Suppressor macrophage treated with lipopolysaccharide for 1 hour (primary cell): ENCODE measurements at regions not wholly inside any gene's neighbourhood (a gene's known extent, or its start where the extent isn't known, plus 50 kb on each side); places are given as distances from the start of the nearest gene placed in this dataset.
"Not testable (repeated sequence)": the region's sequence is repeated elsewhere in the genome, so short reads cannot be mapped to it uniquely, and the experiment has no call there.

Source experiments
- DNase-seq, 3 donors: peaks; one replicate each; pipeline ENCODE4 v3.0.0-alpha.2; 2020 to 2022

DNA sequence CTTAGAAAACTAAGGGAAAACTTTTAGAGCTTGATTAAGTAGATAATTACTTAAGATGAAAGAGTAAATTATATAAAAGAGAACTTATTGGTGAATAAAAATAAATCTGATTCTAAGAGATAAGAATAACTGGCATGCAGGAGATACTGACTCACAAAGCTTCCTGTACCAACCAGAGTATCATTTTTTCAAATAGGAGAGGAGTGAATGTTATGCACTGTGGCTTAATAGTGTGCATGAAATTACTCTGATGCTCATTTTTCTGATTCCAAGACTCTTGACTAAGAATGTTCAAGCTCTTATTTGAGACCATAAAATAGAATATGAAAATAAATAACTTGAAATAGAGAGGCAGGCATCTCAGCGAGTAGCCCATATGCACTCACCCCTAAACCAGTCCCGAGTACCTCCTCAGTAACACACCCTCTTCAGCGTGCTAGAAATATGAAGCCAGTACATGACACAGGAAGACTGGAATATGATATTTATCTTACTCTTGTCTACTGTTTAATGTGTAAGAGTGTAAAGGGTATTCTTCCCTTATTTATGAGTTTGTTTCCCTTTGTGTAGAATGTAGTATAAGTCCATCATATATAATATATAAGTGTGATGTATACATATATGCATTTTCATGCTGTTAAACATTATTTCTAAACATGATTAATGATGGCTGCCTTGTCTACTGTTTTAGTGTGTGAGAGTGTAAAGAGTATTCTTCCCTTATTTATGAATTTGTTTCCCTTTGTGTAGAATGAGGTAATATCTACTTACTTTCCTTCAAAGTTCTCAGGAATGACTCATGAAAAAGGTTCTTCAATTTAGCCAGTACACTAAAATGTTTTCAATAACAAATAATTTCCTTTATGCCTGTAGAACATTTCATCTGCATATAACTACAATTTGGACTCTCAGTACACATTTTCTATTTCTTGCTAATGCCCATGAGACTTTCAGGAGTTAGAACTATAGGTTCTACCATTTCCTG lies 99.2 kb upstream of the PALMD start:
- no peak for DNase-seq

DNA sequence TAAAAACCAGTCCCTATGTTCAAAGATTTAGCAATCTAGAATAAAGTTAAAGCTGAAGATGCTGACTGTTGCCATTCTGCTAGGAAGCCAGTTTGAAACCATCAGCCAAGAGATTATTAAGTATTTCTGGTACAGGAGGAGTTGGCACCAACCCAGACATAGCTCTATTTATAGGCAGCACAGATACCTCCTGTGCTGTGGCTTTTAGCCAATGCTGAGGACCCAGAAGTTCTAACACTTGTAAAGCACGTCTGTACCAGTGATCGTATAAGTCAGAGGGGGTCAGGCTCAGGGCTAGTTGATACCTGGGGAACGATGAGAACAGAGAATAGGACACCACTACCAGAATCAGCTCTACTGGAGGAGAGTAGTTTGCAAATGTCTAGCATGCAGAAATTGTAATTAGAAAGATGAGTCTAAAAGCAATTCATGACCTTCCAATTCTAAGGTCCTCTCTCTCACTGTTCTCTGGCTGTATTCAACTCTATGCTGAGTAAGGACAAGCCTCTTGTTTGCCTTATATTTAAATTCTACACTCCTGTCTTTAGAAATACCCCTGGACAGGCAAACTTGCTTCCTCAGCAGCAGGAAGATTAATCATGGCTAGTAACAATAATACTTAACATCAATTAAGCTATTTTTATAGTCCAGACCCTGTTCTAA lies 96.8 kb upstream of the PALMD start:
- DNase-seq, result no peak

DNA sequence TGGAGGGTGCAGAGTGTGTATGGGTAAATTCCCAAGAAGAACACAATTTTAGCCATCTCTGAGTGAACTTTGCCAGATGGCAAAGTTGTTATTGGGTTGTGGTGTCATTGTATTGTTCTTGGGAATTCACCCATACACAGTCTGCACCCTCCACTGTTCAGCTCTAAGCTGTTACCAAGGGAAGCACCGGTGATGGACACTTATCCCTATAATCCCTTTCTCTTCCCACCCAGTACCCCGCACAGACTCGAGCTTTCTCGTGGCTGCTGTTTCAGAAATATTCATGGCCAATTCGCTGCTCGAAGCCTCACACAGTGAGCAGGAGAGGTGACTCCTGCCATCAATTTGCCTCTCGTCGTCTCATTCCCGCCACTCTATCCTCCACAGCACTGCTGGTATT lies 95.7 kb upstream of the PALMD start:
- DNase-seq, result no peak

DNA sequence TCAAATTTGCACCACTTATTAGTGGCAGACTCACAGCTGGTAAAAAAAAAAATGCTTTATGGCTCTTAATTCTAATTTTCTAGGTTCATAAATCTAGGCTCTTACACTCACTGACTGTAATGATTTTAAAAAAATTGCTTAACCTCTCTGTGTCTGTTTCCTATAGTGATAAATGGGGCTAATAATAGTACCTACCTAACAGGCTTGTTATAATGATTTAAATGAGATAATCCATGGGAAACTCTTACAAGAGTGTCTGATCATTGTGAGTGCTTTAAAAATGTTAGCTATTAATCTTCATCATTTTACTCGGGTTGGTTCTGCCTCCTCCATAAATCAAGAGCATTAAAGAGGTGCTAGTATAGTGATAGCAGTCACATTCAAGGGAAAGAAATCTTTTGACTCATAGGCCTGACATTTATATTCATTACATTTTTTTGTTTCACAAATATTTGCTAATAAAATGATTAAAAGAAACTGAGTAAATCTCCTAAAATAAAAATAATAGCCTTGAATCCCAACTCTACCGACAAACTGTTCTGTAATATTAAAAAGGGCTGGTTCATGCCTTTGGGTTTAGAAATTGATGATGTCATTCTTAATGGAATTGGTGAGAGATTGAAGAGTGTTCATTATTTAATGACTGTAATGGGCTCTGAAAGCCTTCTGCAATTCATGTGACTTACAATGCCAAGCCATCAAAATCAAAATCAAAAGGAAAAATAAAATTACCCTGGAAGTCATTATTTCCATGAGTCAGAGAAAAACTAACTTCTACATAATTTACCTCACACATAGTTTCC lies 93.9 kb upstream of the PALMD start:
- no peak for DNase-seq

DNA sequence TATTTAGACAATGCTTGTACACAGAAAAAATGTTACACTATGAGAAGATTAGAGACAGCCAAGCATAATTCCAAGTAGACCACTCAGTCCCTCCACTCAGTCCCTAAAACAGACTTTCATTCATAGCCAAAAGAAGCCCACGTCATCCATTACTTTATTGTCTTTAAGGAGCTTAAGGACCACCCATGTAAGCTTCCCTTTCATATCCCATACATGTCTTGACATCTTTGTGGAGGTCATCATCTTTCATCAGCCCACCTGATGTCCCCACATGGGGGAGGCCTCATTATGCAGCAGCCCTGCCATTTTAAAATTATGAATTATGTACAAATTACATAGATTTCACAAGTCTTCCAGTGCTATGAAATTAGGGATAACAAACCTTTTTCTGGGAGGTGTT lies 92.6 kb upstream of the PALMD start:
- DNase-seq, result no peak

DNA sequence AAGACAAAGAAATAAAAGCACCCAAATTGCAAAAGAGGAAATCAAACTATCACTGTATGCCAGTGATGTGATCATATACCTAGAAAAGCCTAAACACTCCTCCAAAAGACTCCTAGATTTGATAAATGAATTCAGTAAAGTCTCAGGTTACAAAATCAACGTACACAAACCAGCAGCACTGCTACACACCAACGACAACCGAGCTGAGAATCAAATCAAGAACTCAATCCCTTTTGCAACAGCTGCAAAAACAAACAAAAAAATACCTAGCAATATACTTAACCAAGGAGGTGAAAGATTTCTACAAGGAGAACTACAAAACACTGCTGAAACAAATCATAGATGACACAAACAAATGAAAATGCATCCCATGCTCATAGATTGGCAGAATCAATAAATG lies 92.1 kb upstream of the PALMD start:
- DNase-seq, result not testable (repeated sequence)

DNA sequence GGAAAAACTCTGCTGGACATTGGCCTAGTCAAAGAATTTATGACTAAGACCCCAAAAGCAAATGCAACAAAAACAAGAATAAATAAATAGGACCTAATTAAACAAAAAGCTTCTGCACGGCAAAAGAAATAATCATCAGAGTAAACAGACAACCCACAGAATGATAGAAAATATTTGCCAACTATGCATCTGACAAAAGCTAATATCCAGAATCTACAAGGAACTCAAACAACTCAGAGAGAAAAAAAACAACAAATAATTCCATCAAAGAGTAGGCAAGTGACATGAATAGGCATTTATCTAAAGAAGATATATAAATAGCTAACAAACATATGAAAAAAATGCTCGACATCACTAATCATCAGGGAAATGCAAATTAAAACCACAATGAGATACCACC lies 91.2 kb upstream of the PALMD start:
- DNase-seq, result no peak

DNA sequence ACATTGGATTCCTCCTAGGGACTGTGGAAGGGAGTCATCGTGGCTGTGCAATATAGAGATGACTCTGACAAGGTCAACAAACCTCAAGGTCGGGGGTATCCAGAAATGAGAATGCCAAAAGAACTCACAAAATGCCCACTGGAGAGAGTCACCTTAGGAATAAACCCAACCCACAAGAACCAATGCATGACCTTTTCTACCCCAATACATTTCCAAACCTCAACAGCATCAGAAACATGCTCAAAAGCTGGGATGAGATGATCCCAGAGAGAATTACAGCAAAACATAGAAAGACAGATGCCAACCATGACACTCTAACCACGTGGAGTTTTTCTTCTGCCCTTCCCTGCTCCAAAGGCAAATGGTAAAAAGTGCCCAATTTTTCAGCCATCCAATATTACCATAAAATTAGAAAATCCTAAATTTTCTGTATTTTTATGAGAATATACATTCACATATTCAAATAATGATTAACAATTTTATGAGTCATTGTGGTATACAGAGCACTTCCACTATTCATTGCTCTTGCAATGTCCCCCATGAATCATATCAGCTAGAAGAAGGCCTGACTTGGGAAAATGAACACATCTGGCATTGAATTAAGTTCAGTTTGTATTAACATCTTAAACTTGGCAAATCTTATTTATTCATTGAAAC lies 88.2 kb upstream of the PALMD start:
- peak in 2 of 3 donors; percentile 14 to 26 for DNase-seq

DNA sequence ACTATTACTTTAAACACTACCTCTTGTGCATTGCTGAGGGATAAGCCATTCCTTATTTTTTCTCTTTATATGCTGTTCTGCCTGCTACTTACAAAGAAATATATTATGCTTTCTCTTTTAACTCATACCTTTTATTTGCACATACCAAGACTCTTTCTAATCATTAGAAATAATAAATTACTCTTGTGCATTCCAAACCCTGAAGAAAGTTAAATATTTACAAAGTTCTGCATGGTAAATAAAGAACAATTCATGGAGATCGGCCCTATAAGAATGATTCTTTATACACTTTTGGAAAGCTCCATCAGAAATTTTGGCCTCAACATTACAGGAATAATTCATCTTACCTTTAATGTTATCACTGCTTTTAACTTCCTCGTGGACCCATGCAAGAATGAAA lies 86.7 kb upstream of the PALMD start:
- no peak for DNase-seq

DNA sequence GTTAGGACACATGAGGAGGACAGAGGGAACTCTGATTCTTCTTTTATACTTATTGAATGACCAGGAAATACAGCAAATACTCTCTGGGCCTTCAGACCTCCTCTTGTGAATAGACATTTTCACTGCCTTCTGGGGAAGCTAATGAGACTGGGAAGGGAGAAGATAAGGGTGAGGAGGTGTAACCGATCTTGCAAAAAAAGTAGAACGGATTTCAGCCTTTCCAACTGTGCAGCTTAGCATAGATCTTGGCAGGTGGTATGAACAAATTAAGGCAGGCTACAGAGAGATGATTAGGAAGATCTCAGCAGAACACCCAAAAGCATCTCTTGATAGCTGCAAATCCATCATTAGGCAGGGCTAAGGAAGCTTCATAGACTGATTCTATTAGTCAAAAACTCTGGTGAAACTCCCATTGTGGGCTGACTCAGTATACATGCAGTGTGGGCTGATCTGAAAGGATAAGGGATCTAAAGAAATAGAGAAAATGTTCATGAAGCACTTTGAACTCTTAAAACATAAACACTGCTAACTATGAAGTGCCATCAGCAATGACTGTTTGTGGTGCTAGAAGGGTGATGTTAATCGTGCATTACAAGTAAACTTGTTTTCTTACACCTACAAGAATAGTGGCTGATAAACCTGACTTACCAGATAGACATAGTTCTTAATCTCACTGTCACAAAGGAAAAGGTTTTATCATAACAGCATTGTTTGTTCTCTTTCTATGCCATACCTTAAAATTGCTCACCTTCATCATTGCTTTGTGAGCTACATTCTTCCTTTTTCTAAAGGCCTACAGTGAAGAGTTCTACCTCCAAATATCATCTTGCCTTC lies 85.5 kb upstream of the PALMD start:
- no peak for DNase-seq

DNA sequence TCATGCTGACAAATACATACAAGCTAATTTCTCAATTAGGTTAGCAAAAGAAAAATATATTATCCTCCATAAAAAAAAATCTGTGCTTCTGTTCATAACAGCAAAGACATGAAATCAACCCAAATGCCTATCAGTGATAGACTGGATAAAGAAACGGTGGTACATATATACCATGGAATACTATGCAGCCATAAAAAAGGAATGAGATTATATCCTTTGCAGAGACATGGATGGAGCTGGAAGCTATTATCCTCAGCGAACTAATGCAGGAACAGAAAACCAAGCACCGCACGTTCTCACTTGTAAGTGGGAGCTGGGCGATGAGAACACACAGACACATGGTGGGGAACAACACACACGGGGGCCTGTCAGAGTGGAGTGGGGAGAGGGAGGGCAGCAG lies 84.0 kb upstream of the PALMD start:
- no peak for DNase-seq

DNA sequence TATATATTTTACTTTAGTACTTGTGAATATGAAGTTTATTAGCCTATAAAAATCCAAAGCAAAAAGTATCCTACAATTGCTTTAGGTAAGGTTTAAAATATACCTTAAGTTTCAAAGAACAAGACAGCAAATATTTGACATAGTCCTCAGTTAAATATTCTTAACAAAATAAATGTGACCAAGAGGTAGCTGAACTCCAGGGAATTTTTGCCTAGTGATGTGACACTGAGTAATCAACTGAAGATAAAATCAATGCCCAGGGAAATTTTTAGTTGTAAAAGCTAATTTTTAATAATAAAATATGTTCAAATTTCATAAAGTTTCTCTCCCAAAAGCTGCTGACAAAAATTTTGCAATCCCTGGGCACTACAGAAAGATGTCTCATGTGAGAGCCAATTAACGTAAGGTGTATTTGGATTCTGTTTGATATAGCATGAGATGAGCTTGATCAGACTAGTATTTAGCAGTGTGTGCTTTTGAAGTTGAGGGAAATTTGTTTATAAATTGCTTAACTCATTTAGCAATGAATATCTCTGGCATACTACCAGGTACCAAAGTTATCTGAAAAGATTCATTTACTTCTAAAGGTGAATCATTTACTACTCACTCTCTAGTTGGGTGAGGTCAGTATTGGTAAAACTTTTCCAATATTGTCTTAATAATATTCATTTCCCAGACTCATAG lies 80.2 kb upstream of the PALMD start:
- DNase-seq, result no peak

DNA sequence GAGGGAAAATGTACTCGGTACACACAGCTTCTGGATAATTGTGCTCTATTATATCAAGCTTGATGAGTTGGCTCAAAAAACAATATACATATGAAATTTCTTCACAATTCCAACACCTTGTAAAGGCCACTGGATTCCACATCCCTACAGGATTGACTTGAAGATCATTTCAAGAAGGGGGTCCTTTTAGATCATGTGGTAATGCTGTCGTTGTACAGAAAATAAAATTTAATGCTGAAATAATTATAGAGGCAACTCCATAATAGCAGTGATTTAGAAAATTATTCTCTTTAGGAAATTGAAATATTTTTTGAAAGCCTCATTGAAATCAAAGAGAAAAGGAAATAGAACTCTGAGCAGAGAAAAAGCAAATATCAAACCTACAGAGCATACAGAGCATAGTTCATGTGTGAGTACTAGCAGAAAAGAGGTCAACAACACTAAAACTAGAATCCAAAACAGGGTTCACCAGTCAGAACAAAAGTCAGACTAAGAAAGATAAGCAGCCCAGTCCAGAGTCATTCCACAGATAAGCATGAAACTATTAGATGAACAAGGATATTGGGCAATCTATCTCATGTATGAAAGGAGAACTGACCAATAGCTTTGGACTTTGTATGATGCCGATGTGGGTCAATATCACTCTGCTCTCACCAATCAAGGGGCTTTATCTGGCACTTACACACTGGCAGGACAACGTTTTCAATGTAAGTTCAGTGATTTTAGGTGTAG lies 79.5 kb upstream of the PALMD start:
- DNase-seq, result no peak

DNA sequence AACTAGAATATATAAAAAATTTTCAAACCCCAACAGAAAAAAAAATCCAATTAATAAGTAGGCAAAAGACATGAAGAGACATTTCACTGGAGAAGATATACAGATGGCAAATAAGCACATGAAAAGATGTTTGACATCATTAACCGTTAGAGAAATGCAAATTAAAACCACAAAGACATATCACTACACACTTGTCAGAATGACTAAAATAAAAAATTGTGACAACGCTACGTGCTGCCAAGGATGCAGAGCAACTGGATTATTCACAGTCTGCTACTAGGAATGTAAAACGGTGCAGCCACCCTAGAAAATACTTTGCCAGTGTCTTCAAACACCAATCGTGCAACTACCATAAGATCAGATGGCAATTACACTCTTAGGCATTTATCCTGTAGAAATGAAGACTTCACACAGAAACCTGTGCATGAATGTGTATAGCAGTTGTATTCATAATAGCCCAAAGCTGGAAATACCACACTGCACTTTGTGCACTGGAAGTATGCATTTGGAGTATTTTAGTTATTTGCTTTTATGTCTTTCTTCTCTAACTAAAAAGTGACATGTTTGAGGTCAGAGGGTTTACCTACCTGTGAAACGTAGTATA lies 75.3 kb upstream of the PALMD start:
- DNase-seq, result no peak

DNA sequence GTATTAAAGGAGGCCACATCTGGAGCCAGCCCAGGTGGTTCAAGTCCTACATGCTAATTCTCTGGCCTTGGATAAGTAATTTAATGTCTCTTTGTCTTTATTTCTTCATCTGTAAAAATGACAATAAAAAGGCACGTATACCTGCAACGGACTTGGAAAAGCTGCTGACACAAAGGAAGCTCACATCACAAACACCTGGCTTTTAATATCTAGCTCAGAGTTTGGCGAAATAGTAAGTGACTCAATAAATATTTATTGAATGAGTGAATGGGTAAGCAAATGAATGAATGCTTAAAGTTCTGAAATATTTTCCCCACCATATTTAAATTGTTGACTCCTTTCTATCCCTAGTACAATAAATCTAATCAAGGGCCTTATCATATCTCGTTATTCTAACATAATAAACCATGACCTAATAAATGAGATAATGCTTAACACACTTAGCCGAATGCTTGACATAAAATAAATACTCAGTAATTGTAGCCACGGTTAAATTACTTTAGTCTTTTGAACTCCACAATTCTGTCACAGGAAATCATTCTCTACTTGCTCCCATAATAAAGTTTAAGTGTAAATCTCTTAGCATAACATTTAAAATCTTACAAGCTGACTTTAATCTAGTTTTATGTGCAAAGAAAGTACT lies 74.7 kb upstream of the PALMD start:
- DNase-seq, result no peak

DNA sequence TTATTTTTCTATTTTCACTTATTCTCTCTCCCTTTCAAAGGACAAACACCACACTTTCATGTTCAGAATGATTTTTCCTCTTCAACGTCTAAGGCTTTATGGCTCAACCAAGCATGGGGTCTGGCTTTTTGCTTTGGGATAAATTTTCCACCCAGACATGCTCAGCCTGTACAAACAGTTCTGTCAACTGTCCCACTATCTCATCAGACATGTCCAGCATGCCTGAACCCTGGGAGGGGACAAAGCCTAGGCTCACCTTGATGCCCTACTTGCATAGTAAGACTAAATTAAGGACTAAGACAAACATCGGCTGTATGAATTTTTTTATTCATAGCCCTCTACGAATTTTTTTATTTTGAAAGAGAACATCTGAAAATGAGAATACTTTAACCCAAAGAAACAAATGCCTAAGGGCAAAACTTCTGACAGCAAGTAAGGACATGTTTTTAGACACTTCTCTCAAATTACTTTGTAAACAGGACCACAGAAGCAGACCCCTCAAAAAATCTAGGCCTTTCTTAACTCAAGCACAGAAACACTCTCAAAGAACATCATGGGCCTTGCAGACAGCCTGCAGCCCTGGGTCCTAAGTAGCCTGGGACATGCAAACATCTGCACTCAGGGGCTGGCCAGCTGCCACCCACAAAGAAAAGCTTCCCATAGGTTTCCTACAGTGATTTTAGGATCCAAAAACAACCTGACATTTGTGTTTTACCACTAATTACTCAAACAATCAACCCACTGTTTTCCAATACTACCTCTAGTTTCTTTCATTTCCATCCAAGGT lies 72.3 kb upstream of the PALMD start:
- DNase-seq, result no peak

DNA sequence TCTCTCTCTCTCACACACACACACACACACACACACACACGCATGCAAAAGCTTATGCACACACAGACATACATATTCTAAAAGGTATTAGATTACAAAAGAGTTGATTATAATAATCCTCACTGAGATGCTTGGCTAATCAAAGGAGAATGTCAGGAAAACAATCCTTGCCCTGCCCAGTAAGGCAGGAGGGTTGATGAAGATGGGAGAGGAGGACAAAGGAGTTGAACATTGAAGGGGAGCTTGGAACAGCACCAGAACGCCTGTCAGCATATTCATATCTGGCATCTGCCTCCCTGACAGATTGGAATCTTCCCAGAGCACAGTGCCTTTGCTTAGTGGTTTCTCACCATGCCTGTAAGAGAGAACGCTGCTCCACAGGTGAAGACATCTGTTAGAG lies 68.6 kb upstream of the PALMD start:
- DNase-seq, result no peak

DNA sequence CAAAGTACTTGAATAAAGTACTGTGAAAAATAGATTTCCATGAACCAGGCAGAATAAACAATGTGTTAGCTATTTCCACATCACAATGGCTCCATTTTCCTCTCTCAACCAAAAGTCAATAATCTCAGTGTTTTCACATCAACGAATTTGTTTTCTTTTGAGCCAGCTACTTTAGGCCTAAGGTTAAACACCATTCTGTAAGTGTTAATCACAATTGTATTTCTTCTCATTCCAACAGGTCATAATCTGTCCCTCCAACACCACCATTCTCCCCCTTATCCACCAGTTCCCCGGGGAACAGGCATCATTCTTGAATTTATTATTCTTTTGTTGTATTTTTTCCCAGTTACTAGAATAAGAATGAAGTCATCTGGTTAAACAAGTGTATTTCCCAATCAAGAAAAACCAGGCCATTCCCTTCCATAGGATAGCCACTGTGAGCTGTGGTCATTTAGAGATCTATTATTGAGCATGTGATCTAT lies 66.2 kb upstream of the PALMD start:
- DNase-seq, result no peak

DNA sequence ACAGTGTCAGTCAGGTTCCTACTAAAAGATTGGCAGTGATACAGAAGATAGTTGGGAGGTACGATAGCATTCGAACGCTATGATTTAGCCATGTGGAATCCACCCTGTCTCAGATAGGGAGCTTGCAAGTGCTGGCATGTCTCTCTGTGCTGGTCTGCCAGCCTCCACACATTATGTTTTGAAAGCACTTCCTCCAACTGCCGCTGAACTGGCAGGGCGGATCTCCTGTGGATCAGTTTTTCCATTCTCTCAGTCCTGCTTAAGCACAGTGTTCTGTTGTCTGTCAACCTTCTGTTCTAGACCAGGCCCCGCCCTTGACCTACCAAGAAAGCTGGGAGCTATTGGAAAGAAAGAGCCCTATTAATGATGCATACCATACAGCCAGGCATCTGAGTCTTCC lies 65.5 kb upstream of the PALMD start:
- DNase-seq, result no peak
